ENCODE measurements at regions not wholly inside any gene's neighbourhood (a gene's known extent, or its start where the extent isn't known, plus 50 kb on each side); places are given as distances from the start of the nearest gene placed in this dataset.

DNA sequence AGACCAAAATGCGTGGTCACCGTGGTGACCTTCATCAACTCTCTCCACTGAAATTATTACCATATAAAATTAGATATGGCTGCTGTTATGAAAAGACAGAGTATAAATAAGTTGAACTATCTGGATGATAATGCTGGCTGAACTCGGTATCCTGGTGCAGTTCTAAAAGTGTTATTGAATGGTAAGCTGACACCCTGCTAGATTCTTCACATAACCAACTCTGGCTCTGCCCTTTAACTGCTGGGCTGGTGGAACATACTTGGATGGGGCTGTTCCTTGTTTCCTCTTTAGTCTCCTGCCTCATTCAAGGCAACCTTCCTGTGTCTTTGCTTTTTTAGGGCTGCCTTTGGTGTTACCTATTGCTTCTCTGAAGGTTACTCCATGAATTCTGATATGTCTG, 106.9 kb downstream of the FGF9 start:
- no TSS peak for BruUV-seq (replicated peaks)
- CTCF ChIA-PET: no interaction called here

DNA sequence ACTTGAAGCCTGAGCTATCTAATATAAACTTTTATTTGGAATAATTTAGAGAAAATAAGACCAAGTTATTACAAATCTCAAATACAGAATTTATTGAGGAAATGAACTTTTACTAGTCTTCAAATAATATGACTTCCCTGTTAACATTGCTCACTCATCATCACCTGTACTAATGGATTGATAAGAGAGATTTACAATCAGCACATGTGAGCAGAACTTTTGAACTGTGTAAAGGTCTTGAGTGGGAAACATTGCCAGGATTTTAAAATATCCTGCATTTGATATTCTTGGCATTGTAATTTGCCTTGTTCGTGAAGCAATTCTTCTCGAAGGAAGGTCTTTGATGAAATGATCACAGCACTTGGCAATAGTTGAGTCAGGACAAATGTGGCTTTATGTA, 111.9 kb downstream of the FGF9 start:
- no peaks in the 10 kb centered on the region for H3K79me2 ChIP-seq (ENCODE audit: low read depth)
- no peak for DNase-seq
- no peaks in the 10 kb centered on the region for H3K36me3 ChIP-seq (ENCODE audit: low read depth)
- no peaks in the 10 kb centered on the region for H4K20me1 ChIP-seq (ENCODE audit: insufficient read depth)
- H3K9me2 ChIP-seq (ENCODE audit: insufficient read depth): no peaks in the 10 kb centered on the region; the same call in 1 of the 2 replicates
- ChIA-PET POLR2A (ENCODE audit: unreplicated experiment) (no interaction called here), CTCF (no interaction called here)
- intact Hi-C loops (cut with micrococcal nuclease; ENCODE audit: unreplicated experiment): no loop called here
- H3K27me3 ChIP-seq (ENCODE audit: insufficient read depth, low read depth): peaks cover 28% of the 10 kb centered on the region
- H3F3A ChIP-seq (ENCODE audit: insufficient read depth, low read depth): no peaks in the 10 kb centered on the region
- H3K4me1 ChIP-seq (replicated peaks; ENCODE audit: insufficient read depth): no peaks in the 10 kb centered on the region
- no peak overlapping the region for H3K27ac ChIP-seq
- no peak for TF ChIP-seq EZH2 (IDR thresholded peaks at IDR 0.05; ENCODE audit: low read depth)
- TF ChIP-seq, protein P1, sequence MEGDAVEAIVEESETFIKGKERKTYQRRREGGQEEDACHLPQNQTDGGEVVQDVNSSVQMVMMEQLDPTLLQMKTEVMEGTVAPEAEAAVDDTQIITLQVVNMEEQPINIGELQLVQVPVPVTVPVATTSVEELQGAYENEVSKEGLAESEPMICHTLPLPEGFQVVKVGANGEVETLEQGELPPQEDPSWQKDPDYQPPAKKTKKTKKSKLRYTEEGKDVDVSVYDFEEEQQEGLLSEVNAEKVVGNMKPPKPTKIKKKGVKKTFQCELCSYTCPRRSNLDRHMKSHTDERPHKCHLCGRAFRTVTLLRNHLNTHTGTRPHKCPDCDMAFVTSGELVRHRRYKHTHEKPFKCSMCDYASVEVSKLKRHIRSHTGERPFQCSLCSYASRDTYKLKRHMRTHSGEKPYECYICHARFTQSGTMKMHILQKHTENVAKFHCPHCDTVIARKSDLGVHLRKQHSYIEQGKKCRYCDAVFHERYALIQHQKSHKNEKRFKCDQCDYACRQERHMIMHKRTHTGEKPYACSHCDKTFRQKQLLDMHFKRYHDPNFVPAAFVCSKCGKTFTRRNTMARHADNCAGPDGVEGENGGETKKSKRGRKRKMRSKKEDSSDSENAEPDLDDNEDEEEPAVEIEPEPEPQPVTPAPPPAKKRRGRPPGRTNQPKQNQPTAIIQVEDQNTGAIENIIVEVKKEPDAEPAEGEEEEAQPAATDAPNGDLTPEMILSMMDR (conservative IDR thresholded peaks at IDR 0.05): no peak
- no peak overlapping the region for H3K4me2 ChIP-seq
- BruUV-seq (replicated peaks): no TSS peak
- no peaks in the 10 kb centered on the region for H3K9me3 ChIP-seq (ENCODE audit: insufficient read depth, low read depth)
- no peak overlapping the region for H3K4me3 ChIP-seq
- no peak overlapping the region for H2AFZ ChIP-seq

More for the DNA sequence above, 106.9 kb downstream of the FGF9 start:
- Histone ChIP-seq H4K20me1 (ENCODE audit: insufficient read depth) (no peaks in the 10 kb centered on the region; the same call in 1 of the 2 replicates), H3K27me3 (ENCODE audit: insufficient read depth, low read depth) (peaks cover 52% of the 10 kb centered on the region), H3K36me3 (ENCODE audit: low read depth) (no peaks in the 10 kb centered on the region), H3K4me2 (no peak overlapping the region), H3K9me2 (ENCODE audit: insufficient read depth) (no peaks in the 10 kb centered on the region; the same call in 1 of the 2 replicates), H3K79me2 (ENCODE audit: low read depth) (no peaks in the 10 kb centered on the region), H3K4me3 (no peak overlapping the region), H3F3A (ENCODE audit: insufficient read depth, low read depth) (no peaks in the 10 kb centered on the region), H2AFZ (no peak overlapping the region), H3K4me1 (replicated peaks; ENCODE audit: insufficient read depth) (no peaks in the 10 kb centered on the region), H3K9me3 (ENCODE audit: insufficient read depth, low read depth) (no peaks in the 10 kb centered on the region), H3K27ac (no peak overlapping the region)
- POLR2A ChIA-PET (ENCODE audit: unreplicated experiment): no interaction called here
- TF ChIP-seq, protein P1 (conservative IDR thresholded peaks at IDR 0.05): no peak
- no peak for TF ChIP-seq EZH2 (IDR thresholded peaks at IDR 0.05; ENCODE audit: low read depth)
- no peak for DNase-seq
- intact Hi-C loops (cut with micrococcal nuclease; ENCODE audit: unreplicated experiment): no loop called here

DNA sequence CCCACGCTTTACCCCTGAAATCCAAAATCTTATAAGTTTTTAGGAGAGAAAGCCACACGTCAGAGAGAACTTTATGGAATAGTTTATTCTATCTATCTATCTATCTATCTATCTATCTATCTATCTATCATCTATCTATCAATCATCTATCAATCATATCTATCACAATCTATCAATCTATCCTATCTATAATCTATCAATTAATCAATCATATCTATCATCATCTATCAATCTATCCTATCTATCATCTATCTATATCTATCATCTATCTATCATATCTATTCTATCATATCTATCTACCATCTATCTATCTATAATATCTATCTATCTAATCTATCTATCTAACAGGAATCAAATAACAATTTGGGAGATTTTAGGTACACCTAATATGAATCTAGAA, 115.1 kb downstream of the FGF9 start:
- no TSS peak for BruUV-seq (replicated peaks)
- intact Hi-C loops (cut with micrococcal nuclease; ENCODE audit: unreplicated experiment): no loop called here
- no peaks in the 10 kb centered on the region for H3F3A ChIP-seq (ENCODE audit: insufficient read depth, low read depth)
- no peaks in the 10 kb centered on the region for H3K79me2 ChIP-seq (ENCODE audit: low read depth)
- no peaks in the 10 kb centered on the region for H4K20me1 ChIP-seq (ENCODE audit: insufficient read depth)
- ChIA-PET POLR2A (ENCODE audit: unreplicated experiment) (no interaction called here), CTCF (no interaction called here)
- TF ChIP-seq EZH2 (IDR thresholded peaks at IDR 0.05; ENCODE audit: low read depth): no peak
- TF ChIP-seq, protein P1 (conservative IDR thresholded peaks at IDR 0.05): no peak
- no peaks in the 10 kb centered on the region for H3K9me2 ChIP-seq (ENCODE audit: insufficient read depth)
- no peak overlapping the region for H3K4me2 ChIP-seq
- H3K9me3 ChIP-seq (ENCODE audit: insufficient read depth, low read depth): no peaks in the 10 kb centered on the region
- no peak overlapping the region for H3K27ac ChIP-seq
- no peak overlapping the region for H3K4me3 ChIP-seq
- no peak for DNase-seq
- H3K4me1 ChIP-seq (replicated peaks; ENCODE audit: insufficient read depth): no peaks in the 10 kb centered on the region
- no peak overlapping the region for H2AFZ ChIP-seq
- peaks cover 20% of the 10 kb centered on the region for H3K27me3 ChIP-seq (ENCODE audit: insufficient read depth, low read depth)
- no peaks in the 10 kb centered on the region for H3K36me3 ChIP-seq (ENCODE audit: low read depth)
